WTC11 (cell line): ENCODE measurements at regions not wholly inside any gene's neighbourhood (a gene's known extent, or its start where the extent isn't known, plus 50 kb on each side); places are given as distances from the start of the nearest gene placed in this dataset.

ENCODE experiments used
- ATAC-seq: fragments of 200-7000 bp; cut with Tn5 transposase; 2 replicates; pipeline ENCODE4 v1.10.0; 2021; ENCODE audit warnings: mild to moderate bottlenecking, moderate library complexity
- CTCF ChIA-PET: fragments of 300-600 bp; sonication (Branson Sonifier 250); formaldehyde crosslinking; loops from one replicate; lab custom pipeline; 2021; ENCODE audit warnings: antibody characterized with exemption; lab: Charles Lee
- POLR2A ChIA-PET: fragments of 350-600 bp; sonication (Branson Sonifier 250); formaldehyde crosslinking; loops from one replicate; lab custom pipeline; 2021; ENCODE audit warnings: antibody characterized with exemption; lab: Charles Lee
- DNase-seq: peaks from one replicate; pipeline ENCODE4 v3.0.0; 2021; ENCODE audit warnings: low spot score
- H3K27ac Mint-ChIP-seq: 2 replicates; pipeline ENCODE4 v1.8.0; 2021; ENCODE audit warnings: mixed read lengths
- H3K27me3 Mint-ChIP-seq: 2 replicates; pipeline ENCODE4 v1.8.0; 2021; ENCODE audit warnings: low read depth, mild to moderate bottlenecking, moderate library complexity, mixed read lengths
- H3K36me3 Mint-ChIP-seq: 2 replicates; pipeline ENCODE4 v1.8.0; 2021; ENCODE audit warnings: mixed read lengths
- H3K4me1 Mint-ChIP-seq: 2 replicates; pipeline ENCODE4 v1.8.0; 2022; ENCODE audit warnings: mixed read lengths
- H3K4me3 Mint-ChIP-seq: 2 replicates; pipeline ENCODE4 v1.8.0; 2021; ENCODE audit warnings: mild to moderate bottlenecking, moderate library complexity, mixed read lengths
- H3K9me3 Mint-ChIP-seq: 2 replicates; pipeline ENCODE4 v1.8.0; 2021; ENCODE audit warnings: mixed read lengths
- AFF4 ChIP-seq: sonication (generic); formaldehyde crosslinking; IDR thresholded peaks from 2 replicates; pipeline ENCODE4 v1.8.1; 2023; ENCODE audit warnings: mild to moderate bottlenecking, missing genetic modification reagents, borderline replicate concordance
- AR ChIP-seq: fragments of 250-450 bp; sonication (Bioruptor Pico); IDR thresholded peaks from 2 replicates; pipeline ENCODE4 v1.9.0; 2021; ENCODE audit warnings: mild to moderate bottlenecking
- CBFB ChIP-seq: sonication (generic); formaldehyde crosslinking; IDR thresholded peaks from 2 replicates; pipeline ENCODE4 v1.8.1; 2022; ENCODE audit warnings: mild to moderate bottlenecking, low read depth, missing genetic modification reagents
- CDX4 ChIP-seq: fragments of 250-450 bp; sonication (Bioruptor Pico); IDR thresholded peaks from 2 replicates; pipeline ENCODE4 v1.9.0; 2021; ENCODE audit warnings: moderate library complexity, mild to moderate bottlenecking, inconsistent platforms, borderline replicate concordance
- CREB1 ChIP-seq: sonication (generic); formaldehyde crosslinking; IDR thresholded peaks from 2 replicates; pipeline ENCODE4 v1.8.0; 2023; ENCODE audit warnings: mild to moderate bottlenecking, missing genetic modification reagents
- CREM ChIP-seq: sonication (generic); formaldehyde crosslinking; IDR thresholded peaks from 2 replicates; pipeline ENCODE4 v1.8.1; 2022; ENCODE audit warnings: mild to moderate bottlenecking, missing genetic modification reagents, moderate library complexity
- ELF4 ChIP-seq: sonication (generic); formaldehyde crosslinking; IDR thresholded peaks from 2 replicates; pipeline ENCODE4 v1.8.1; 2022; ENCODE audit warnings: low read depth, mild to moderate bottlenecking, moderate library complexity, missing genetic modification reagents
- FOXK1 ChIP-seq: sonication (generic); formaldehyde crosslinking; IDR thresholded peaks from 2 replicates; pipeline ENCODE4 v1.8.0; 2022; ENCODE audit warnings: mild to moderate bottlenecking, moderate library complexity, missing genetic modification reagents
- FOXP1 ChIP-seq: sonication (generic); formaldehyde crosslinking; IDR thresholded peaks from 2 replicates; pipeline ENCODE4 v1.8.0; 2022; ENCODE audit warnings: missing genetic modification reagents, mild to moderate bottlenecking, moderate library complexity, borderline replicate concordance
- MLX ChIP-seq: sonication (generic); formaldehyde crosslinking; IDR thresholded peaks from 2 replicates; pipeline ENCODE4 v1.8.1; 2023; ENCODE audit warnings: mild to moderate bottlenecking, missing genetic modification reagents, moderate library complexity
- NFATC4 ChIP-seq: fragments of 250-450 bp; sonication (Bioruptor Pico); IDR thresholded peaks from 2 replicates; pipeline ENCODE4 v1.9.0; 2021; ENCODE audit warnings: mild to moderate bottlenecking
- NR1H2 ChIP-seq: sonication (generic); formaldehyde crosslinking; IDR thresholded peaks from 2 replicates; pipeline ENCODE4 v1.9.0; 2021; ENCODE audit warnings: mild to moderate bottlenecking, moderate library complexity, missing genetic modification reagents
- OVOL2 ChIP-seq: fragments of 250-450 bp; sonication (Bioruptor Pico); IDR thresholded peaks from 2 replicates; pipeline ENCODE4 v1.9.0; 2021; ENCODE audit warnings: mild to moderate bottlenecking, borderline replicate concordance
- RELA ChIP-seq: sonication (generic); formaldehyde crosslinking; IDR thresholded peaks from 2 replicates; pipeline ENCODE4 v1.8.1; 2022; ENCODE audit warnings: missing genetic modification reagents, mild to moderate bottlenecking, borderline replicate concordance
- ZNF138 ChIP-seq: sonication (generic); formaldehyde crosslinking; conservative IDR thresholded peaks from 2 replicates; pipeline ENCODE4 v1.8.1; 2022; ENCODE audit warnings: mild to moderate bottlenecking, moderate library complexity, missing genetic modification reagents
- ZNF263 ChIP-seq: sonication (generic); formaldehyde crosslinking; IDR thresholded peaks from 2 replicates; pipeline ENCODE4 v1.8.1; 2022; ENCODE audit warnings: low read depth, mild to moderate bottlenecking, moderate library complexity, missing genetic modification reagents
- ZNF532 ChIP-seq: fragments of 250-450 bp; sonication (Bioruptor Pico); IDR thresholded peaks from 2 replicates; pipeline ENCODE4 v1.9.0; 2021; ENCODE audit warnings: mild to moderate bottlenecking, borderline replicate concordance
- ZSCAN18 ChIP-seq: fragments of 250-450 bp; sonication (Bioruptor Pico); IDR thresholded peaks from 2 replicates; pipeline ENCODE4 v2.1.2; 2022; ENCODE audit warnings: mild to moderate bottlenecking, moderate library complexity

GRCh38 chr11:70687716-70688115 is 289.4 kb downstream of the CTTN start:
- TF ChIP-seq RELA (CRISPR knock-in tag): no peak
- no peak for TF ChIP-seq MLX
- no peak for TF ChIP-seq NFATC4 (CRISPR knock-in tag)
- no peak for TF ChIP-seq ZSCAN18 (CRISPR knock-in tag)
- TF ChIP-seq OVOL2 (CRISPR knock-in tag): no peak
- no peak for TF ChIP-seq CREB1 (CRISPR knock-in tag)
- no peak for TF ChIP-seq CREM
- TF ChIP-seq ZNF138 (CRISPR knock-in tag): no peak
- no peak for TF ChIP-seq FOXP1
- no peak for TF ChIP-seq CBFB
- no peak for TF ChIP-seq ELF4 (CRISPR knock-in tag)
- TF ChIP-seq AR (CRISPR knock-in tag): no peak
- TF ChIP-seq FOXK1 (CRISPR knock-in tag): no peak
- CTCF ChIA-PET: interaction anchor here (1.0 kb wide), 1 partner anchor 393 kb away, joined by 3 read pairs; no protein-coding TSS in a partner anchor
- no peak overlapping the region for H3K4me3 Mint-ChIP-seq
- no peak overlapping the region for H3K27ac Mint-ChIP-seq
- peaks cover 6% of the 10 kb centered on the region for H3K4me1 Mint-ChIP-seq
- H3K9me3 Mint-ChIP-seq: peaks cover 12% of the 10 kb centered on the region
- peaks cover 14% of the 10 kb centered on the region for H3K36me3 Mint-ChIP-seq
- DNase-seq (no peak), ATAC-seq (no peak; the same call in 1 of the 2 replicates)
- H3K27me3 Mint-ChIP-seq: no peaks in the 10 kb centered on the region
- POLR2A ChIA-PET: no interaction called here

GRCh38 chr11:70688142-70688541 is 289.8 kb downstream of the CTTN start:
- CTCF ChIA-PET: interaction anchor here (1.0 kb wide), 1 partner anchor 392 kb away, joined by 3 read pairs; no protein-coding TSS in a partner anchor
- no peak; the same call in 1 of the 2 replicates for ATAC-seq
- H3K4me3 Mint-ChIP-seq: no peak overlapping the region
- TF ChIP-seq CBFB: no peak
- no peak for TF ChIP-seq NR1H2 (CRISPR knock-in tag)
- no peak for TF ChIP-seq ELF4 (CRISPR knock-in tag)
- no peak for TF ChIP-seq ZNF263
- TF ChIP-seq AR (CRISPR knock-in tag): no peak
- no peak for TF ChIP-seq AFF4
- TF ChIP-seq CDX4: no peak
- no peak for TF ChIP-seq ZNF532 (CRISPR knock-in tag)

More at GRCh38 chr11:70688142-70688541, 289.8 kb downstream of the CTTN start:
- peaks cover 13% of the 10 kb centered on the region for H3K36me3 Mint-ChIP-seq
- H3K9me3 Mint-ChIP-seq: peaks cover 12% of the 10 kb centered on the region
- POLR2A ChIA-PET: no interaction called here
- DNase-seq: no peak
- no peak overlapping the region; the same call in 1 of the 2 replicates for H3K27ac Mint-ChIP-seq
- no peaks in the 10 kb centered on the region for H3K27me3 Mint-ChIP-seq
- H3K4me1 Mint-ChIP-seq: peaks cover 6% of the 10 kb centered on the region
